Stomach (tissue), 8 donors: ENCODE measurements at regions not wholly inside any gene's neighbourhood (a gene's known extent, or its start where the extent isn't known, plus 50 kb on each side); places are given as distances from the start of the nearest gene placed in this dataset.

Source experiments
- DNase-seq, 2 donors: peaks; one replicate each; pipeline versions ENCODE4 v3.0.0 to v3.0.0-alpha.2; 2013 to 2019
- H3K27ac ChIP-seq, 5 donors: fragments of 200-600 bp in 4 of 5; sonication (generic) in 4 of 5; one replicate each; pipeline ENCODE4 v1.5.1; 2013 to 2019; ENCODE audit warnings: mild to moderate bottlenecking in 1 of 5, moderate library complexity in 1 of 5
- H3K27me3 ChIP-seq, 3 donors: fragments of 200-600 bp; sonication (generic); one replicate each; pipeline ENCODE4 v1.5.1; 2017 to 2019; ENCODE audit warnings: mixed run types in 1 of 3
- H3K36me3 ChIP-seq, 4 donors: fragments of 200-600 bp; sonication (generic); 1 replicate in 3 of 4; 2 replicates in 1 of 4; pipeline ENCODE4 v1.5.1; 2016 to 2019
- H3K4me1 ChIP-seq, 4 donors: fragments of 200-600 bp; sonication (generic); one replicate each; pipeline ENCODE4 v1.5.1; 2016 to 2019
- H3K4me3 ChIP-seq, 4 donors: fragments of 200-600 bp; sonication (generic) in 3 of 4; one replicate each; pipeline ENCODE4 v1.5.1; 2016 to 2019; ENCODE audit warnings: mild to moderate bottlenecking in 1 of 4
- H3K9me3 ChIP-seq, 4 donors: fragments of 200-600 bp; sonication (generic); one replicate each; pipeline ENCODE4 v1.5.1; 2016 to 2019
- CTCF ChIP-seq, 7 experiments: fragments of 450-650 bp in 4 of 7; fragments of 200-600 bp in 3 of 7; sonication (generic) in 3 of 7; IDR thresholded peaks; one replicate each; pipeline ENCODE4 v1.5.1; 2016 to 2019; ENCODE audit warnings: antibody characterized with exemption in 7 of 7, control low read depth in 2 of 7, mild to moderate bottlenecking in 1 of 7
- EP300 ChIP-seq: sonication (generic); formaldehyde crosslinking; IDR thresholded peaks from one replicate; pipeline ENCODE4 v1.6.1; 2017; ENCODE audit warnings: antibody characterized with exemption
- POLR2A ChIP-seq, 4 donors: fragments of 450-650 bp; IDR thresholded peaks; one replicate each; pipeline ENCODE4 v1.6.1; 2016; ENCODE audit warnings: antibody characterized with exemption in 4 of 4, control low read depth in 2 of 4, mild to moderate bottlenecking in 1 of 4, moderate library complexity in 1 of 4
- POLR2AphosphoS5 ChIP-seq, 3 donors: sonication (generic); formaldehyde crosslinking; IDR thresholded peaks; one replicate each; pipeline ENCODE4 v1.6.1; 2016; ENCODE audit warnings: antibody characterized with exemption in 3 of 3
- WGBS, 5 donors: extraction: QIAGEN DNeasy Blood & Tissue Kit in 3 of 5; methylation state at CpG; one replicate each; pipeline versions ENCODE4 v1.1.5 to v1.1.7; 2013 to 2018; 5-methylcytosine and 5-hydroxymethylcytosine counted together
- intact Hi-C: fragments of 100-400 bp; cut with DNase I; formaldehyde crosslinking; loops from one replicate; pipeline ENCODE4 v1.15.1; 2023; ENCODE audit warnings: low total_unique reads
- donor health status: healthy with polysubstance abuse.
- donor health status: Bipolar disorder and iron deficiency.
- donor health status: healthy.

DNA sequence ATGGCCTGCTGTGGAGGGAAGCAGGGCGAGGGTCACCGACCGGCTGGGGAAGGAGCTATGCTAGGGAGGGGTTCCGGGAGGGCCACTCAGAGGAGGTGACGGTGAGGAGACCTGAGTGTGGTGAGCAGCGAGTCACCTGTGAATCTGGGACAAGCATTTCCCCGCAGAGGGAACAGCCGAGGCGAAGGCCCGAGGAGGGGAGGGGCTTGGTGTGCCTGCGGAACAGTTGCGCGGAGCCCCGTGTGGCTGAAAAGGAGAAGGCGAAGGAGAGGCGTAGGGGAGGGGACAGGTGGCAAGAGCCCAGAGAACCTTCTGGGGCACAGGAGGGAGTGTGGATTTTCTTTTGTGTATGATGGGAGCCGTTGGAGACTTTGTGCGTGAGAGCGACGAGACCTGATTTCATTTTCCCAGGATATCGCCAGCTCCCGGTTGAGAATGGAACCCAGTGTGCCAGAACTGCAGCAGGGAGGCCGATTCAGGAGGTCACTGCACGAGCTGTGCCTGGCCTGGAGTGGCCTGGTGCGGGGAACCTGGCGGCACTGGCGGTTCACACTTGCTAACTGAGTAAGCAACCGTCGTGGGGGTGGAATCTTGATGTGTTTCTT, 117.7 kb upstream of the ZNF507 start:
- no peak overlapping the region for H3K27ac ChIP-seq
- TF ChIP-seq EP300 (no peak), POLR2AphosphoS5 (IDR thresholded peaks at IDR 0.05) (no peak), POLR2A (IDR thresholded peaks at IDR 0.05) (no peak), CTCF (IDR thresholded peaks at IDR 0.05) (no peak)
- H3K4me3 ChIP-seq = no peak overlapping the region
- 81 to 86% (median 84%) methylated on average over 26 to 29 of the region's 29 CpGs for WGBS, 5 donors
- H3K4me1 ChIP-seq = peaks cover 0 to 9% (median 7%) of the 10 kb centered on the region in 4 donors
- no peak for DNase-seq
- intact Hi-C loops = no loop called here
- H3K9me3 ChIP-seq = no peaks in the 10 kb centered on the region
- peaks cover 0 to 72% (median 21%) of the 10 kb centered on the region in 3 donors for H3K27me3 ChIP-seq
- H3K36me3 ChIP-seq = no peaks in the 10 kb centered on the region

DNA sequence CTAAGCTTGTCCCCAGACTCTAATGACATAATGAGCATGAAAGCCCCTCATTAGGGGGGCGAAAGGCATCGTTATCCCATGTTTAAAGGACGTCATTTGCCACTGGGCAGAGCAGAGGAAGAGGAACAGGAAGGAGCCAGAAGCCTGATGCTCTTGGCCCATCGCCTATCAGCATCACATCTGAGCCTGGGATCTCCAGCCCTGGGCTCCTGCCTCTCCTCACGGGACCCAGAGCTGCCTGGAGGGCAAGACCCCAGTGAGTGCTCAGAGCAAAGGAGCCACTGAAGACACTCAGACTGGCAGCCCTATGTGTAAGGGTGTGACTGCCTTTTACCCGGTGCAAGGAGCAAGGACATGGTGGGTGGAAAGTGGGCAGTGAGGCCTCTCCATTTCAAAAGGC, 115.0 kb upstream of the ZNF507 start:
- no peak for DNase-seq
- TF ChIP-seq POLR2AphosphoS5 (IDR thresholded peaks at IDR 0.05) (no peak), EP300 (no peak), CTCF (IDR thresholded peaks at IDR 0.05) (no peak), POLR2A (IDR thresholded peaks at IDR 0.05) (no peak)
- H3K9me3 ChIP-seq = no peaks in the 10 kb centered on the region
- intact Hi-C loops = no loop called here
- no peaks in the 10 kb centered on the region for H3K4me1 ChIP-seq
- no peak overlapping the region for H3K4me3 ChIP-seq
- 56 to 77% (median 61%) methylated on average over 5 to 6 of the region's 6 CpGs for WGBS, 5 donors
- H3K36me3 ChIP-seq = no peaks in the 10 kb centered on the region
- no peak overlapping the region for H3K27ac ChIP-seq
- peaks cover 0 to 49% (median 7%) of the 10 kb centered on the region in 3 donors for H3K27me3 ChIP-seq

DNA sequence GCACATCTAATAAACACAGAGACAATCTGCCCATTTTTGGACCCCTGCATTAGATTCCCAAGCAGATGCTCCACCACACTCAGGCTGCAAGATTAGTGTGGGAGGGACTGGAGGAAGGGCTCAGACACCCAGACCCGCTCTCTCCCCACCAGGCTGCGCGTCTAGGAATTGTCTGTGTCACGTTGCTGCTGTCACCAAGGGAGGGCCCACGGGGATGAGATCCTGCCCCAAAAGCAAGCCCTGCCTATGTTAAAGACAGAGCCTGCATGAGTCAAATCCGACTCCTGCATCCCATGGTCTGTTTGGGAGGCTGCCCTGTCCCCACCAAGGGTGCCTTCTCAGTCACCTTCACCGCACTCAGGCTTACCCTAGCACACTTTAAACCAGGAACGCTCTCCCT, 114.4 kb upstream of the ZNF507 start:
- no peak overlapping the region for H3K27ac ChIP-seq
- no peaks in the 10 kb centered on the region for H3K9me3 ChIP-seq
- 73 to 84% (median 80%) methylated on average over 8 of the region's 8 CpGs for WGBS, 5 donors
- no peaks in the 10 kb centered on the region for H3K4me1 ChIP-seq
- intact Hi-C loops = no loop called here
- DNase-seq = no peak
- H3K27me3 ChIP-seq = peaks cover 0 to 43% (median 7%) of the 10 kb centered on the region in 3 donors
- H3K4me3 ChIP-seq = no peak overlapping the region
- no peak for TF ChIP-seq EP300
- TF ChIP-seq POLR2AphosphoS5 (IDR thresholded peaks at IDR 0.05) = no peak
- TF ChIP-seq CTCF (IDR thresholded peaks at IDR 0.05) = no peak
- no peak for TF ChIP-seq POLR2A (IDR thresholded peaks at IDR 0.05)
- H3K36me3 ChIP-seq = no peaks in the 10 kb centered on the region

- no peaks in the 10 kb centered on the region for H3K9me3 ChIP-seq
- H3K4me1 ChIP-seq = no peaks in the 10 kb centered on the region
- H3K4me3 ChIP-seq = no peak overlapping the region
- no peak for DNase-seq
- 76 to 84% (median 79%) methylated on average over 5 to 6 of the region's 6 CpGs for WGBS, 5 donors
- H3K27me3 ChIP-seq = peaks cover 0 to 40% (median 7%) of the 10 kb centered on the region in 3 donors
- H3K36me3 ChIP-seq = no peaks in the 10 kb centered on the region
- no peak overlapping the region for H3K27ac ChIP-seq
- intact Hi-C loops = no loop called here
- TF ChIP-seq POLR2AphosphoS5 (IDR thresholded peaks at IDR 0.05) (no peak), POLR2A (IDR thresholded peaks at IDR 0.05) (no peak), CTCF (IDR thresholded peaks at IDR 0.05) (no peak), EP300 (no peak)
Measured at GRCh38 chr19:32231691-32232090, 113.7 kb upstream of the ZNF507 start.
